Hematopoietic multipotent progenitor cell treated with erythropoietin and hydrocortisone succinate and interleukin-3 and kit ligand, for 4 days (in vitro differentiated cells): ENCODE measurements at regions not wholly inside any gene's neighbourhood (a gene's known extent, or its start where the extent isn't known, plus 50 kb on each side); places are given as distances from the start of the nearest gene placed in this dataset.

Experiments
- DNase-seq: peaks from one replicate; pipeline ENCODE4 v3.0.0-alpha.2; 2015

DNA sequence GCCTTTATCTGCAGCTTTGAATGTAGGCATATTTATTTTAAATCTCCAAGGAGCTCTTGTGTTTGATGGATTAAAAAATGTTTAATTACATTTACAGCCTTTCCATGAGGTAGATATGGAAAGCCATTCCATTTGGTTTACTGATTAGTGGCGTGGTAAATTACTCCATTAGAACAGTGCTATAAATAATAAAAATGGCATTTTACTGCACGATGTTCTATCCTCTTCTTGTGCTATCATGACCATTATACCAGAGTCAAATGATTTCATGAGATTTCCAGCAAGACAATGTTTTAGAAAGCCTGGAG, 250.9 kb upstream of the HTR2A start:
- no peak for DNase-seq

DNA sequence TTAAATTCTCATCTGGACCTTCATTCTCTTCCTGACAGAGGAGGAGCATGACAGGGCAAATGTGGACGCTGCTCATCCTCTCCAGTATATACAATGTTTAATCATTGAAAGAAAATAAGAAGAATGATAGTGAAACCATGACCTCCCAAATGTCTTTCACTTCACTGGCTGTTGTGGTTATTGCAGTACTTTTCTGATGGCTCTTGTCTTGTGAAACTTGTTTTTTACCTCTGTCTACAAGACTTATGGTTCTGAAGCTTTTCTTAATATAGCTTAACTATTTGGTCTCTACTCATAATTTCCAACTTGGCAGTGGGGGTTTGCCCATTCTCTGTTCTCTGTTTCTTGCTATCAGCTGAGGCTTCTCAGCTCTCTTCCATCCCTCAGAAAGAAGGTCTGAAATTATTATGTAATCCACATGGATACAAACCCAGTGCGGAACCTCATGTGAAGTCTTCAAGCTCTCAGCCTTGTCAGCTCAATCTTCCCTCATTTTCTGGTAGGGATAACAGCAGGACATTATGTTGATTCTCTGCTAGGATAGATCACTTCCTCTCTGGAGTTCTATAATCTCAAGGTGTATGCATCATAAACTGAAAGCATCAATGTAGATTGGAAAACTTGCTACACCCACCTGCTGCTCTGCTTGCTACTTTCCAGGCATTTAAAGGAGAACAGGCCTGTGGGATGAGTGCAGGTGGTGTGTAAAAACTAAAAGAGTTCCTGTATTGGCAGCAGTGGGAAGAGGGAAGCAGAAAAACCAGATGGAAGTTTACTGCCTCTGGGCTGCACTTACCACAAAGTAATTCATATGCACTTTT, 250.3 kb upstream of the HTR2A start:
- DNase-seq, result no peak

DNA sequence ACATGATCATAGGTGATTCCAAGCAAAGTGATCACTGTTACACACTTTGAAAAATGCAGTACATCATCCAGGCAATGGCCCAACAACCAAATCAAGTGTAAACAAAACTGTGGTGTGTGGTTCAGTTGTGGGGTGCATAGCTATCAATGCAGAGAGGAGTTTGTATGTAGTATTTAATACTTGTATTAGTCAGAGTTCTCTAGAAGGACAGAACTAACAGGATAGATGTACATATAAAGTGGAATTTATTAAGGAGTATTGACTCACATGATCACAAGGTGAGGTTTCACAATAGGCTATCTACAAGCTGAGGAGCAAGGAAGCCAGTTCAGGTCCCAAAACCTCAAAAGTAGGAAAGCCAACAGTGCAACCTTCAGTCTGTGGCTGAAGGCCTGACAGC, 249.3 kb upstream of the HTR2A start:
- DNase-seq, result no peak

DNA sequence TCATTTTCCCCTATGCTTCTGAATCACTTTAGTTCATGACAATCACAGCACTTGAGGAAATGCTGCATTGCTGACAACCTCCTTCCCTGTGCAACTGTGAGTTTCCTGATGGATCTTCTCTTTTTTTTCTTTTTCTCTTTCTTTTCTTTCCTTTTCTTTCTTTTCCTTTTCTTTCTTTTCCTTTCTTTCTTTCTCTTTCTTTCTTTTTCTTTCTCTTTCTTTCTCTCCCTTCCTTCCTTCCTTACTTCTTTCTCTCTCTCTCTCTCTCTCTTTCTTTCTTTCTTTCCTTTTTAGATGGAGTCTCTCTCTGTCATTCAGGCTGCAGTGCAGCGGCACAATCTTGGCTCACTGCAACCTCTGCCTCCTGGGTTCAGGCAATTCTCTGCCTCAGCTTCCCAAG, 247.9 kb upstream of the HTR2A start:
- DNase-seq, result no peak

DNA sequence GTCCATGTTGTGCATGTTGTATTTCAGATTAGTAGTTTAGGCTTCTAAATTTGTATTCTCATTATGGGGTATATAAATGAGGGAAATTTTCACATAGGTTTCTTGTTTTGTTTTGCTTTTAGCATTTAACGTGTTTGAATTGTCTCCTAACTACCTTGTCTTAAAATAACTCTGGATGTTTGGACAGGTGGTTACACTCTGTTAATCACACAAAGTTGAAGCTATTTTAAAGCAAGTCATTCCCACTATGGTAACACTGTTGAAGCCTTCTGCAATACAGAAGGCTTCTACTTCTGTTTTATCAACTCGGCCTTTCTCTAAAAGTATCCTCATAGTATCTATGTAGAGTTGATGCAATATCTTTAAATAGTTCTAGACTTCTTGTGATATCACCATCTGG, 245.3 kb upstream of the HTR2A start:
- DNase-seq, result no peak

DNA sequence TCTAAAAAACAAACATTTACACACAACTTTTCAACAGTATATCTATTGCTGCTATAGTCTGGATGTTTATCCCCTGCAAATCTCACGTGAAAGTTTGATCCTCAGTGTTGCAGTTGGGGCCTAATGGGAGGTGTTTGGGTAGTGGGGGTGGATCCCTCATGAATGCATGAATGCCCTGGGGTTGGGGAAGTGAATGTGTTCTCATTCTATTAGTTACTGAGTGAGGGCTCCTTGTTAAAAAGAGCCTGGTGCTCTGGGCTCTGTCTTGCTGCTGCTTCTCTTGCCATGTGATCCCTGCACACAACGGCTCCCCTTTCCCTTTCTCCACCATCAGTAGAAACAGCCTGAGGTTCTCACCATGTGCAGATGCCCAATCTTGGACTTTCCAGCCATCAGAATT, 242.7 kb upstream of the HTR2A start:
- no peak for DNase-seq

DNA sequence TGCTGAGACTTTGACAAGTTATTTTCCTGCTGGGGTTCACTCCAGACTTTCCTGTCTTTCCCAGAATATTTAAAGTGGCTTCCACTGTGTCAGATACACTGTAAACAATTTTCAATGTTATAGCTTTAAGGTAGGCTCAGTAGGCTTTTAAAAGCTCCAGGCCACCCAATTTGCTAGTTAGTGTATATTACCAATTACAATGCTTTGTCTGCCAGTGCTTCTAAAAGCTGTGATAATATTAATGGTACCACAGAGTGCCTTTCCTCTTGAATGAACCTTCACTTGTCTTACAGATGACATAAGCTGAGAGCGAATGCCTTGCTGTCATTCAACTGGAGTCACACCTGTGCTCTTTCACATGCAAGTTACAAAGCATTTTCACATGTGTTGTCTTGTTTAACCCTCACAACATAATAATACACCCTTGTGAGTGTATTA, 239.7 kb upstream of the HTR2A start:
- no peak for DNase-seq

DNA sequence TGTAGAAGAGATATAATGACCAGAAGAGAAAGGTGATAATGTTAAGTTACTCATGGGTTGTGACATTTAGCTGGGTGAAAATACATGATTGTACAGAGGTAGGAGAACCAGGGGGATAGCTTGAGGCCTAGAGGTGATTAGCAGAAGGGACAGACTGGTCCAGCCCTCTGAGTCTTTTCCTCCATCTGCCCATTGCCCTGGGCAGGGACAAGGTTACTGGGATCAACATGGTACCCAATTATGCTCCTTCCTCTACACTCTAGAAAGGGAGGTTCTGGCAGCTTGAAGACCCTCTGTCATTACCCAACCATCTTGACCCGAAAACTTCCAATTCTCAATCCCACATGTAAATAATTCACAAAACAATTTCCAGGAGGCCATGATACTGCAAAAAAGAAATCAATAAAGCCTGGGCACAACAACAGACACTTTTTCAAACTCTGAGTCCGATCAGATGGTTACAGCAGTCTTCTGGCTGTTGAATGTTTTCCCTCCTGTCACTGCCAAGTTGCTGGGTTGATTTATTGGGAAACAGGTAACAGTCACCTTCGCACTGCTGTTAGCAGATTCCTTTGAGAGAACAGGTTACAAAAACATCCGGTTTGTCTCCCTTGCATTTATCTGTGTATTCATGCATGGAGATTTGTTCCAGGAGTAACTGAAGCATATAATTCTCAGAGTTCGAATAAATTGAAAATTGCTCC, 239.1 kb upstream of the HTR2A start:
- DNase-seq, result no peak

DNA sequence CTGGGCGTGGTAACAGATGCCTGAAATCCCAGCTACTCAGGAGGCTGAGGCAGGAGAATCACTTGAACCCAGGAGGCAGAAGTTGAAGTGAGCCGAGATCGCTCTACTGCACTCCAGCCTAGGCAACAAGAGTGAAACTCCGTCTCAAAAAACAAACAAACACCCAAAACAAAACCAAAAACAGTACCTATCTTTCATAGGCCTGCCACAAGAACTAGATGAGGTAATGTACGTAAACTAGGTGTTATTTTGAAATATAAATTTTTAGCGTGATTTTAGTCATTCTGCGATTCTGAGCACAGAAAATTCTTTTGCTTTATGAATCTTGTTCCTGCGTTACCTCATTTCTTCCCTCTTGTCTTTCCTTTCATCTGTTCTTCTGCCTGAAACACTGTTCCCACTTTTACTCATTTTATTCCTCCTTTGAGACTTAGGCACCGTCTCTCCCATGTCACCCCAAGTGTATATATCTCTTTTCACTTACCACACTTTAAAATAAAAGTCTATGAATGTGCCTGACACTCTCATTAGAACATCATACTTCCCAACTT, 238.2 kb upstream of the HTR2A start:
- no peak for DNase-seq

DNA sequence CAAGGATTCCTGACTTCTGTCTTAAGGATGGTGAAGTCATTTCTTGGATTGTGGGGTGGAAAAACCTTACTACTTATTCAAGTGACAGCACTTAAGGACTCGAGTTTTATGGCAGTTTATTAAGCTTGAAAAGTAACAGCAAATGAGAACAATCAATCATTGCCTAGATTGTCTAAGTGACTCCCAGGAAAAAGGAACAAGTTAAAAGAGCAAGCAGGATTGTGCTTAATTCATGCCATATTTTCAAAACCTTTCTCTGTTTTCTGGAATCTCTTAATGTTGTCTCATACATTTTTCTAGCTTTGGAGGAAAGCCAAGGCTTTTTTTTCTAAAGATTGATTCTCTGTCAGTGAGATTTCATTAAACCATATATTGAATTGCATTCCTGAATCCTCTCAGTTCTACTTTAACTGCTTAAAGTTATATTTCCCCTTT, 236.2 kb upstream of the HTR2A start:
- no peak for DNase-seq

DNA sequence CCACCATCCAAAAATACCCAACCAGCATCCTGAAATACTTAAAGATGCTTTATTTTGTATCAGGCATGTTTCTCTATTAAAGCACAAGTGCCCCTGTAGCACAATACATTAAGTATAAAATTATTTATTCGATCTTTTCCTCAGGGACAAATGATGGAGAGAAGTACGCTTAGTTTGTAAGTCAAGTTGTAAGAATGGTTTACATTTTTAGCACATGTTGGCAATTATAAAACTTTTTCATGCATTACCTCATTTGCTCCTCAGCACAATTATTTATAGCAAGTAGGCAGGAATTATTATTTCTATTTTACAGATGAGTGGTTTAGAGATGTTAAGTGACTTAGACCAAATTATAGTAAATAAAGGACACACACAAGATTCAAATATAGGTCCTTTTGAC, 232.6 kb upstream of the HTR2A start:
- no peak for DNase-seq

DNA sequence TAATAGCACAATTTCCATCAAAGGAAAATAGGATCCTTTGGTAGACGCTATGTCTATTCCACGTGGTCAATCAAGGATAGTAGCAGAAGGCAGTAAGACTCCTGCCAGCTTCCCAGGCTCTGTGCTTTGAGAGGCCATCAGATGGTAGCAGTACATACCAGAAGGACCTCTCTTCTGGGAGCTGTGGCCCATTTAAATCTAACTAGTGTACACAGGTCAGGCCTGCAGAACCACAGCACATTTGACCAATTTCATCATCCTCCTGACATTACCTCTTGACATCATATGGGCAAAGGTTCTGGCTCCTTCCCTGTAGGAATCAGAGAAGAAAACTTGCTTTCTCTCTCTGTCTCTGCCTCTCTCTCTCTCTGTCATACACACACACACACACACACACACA, 229.6 kb upstream of the HTR2A start:
- DNase-seq, result peak; percentile 22

DNA sequence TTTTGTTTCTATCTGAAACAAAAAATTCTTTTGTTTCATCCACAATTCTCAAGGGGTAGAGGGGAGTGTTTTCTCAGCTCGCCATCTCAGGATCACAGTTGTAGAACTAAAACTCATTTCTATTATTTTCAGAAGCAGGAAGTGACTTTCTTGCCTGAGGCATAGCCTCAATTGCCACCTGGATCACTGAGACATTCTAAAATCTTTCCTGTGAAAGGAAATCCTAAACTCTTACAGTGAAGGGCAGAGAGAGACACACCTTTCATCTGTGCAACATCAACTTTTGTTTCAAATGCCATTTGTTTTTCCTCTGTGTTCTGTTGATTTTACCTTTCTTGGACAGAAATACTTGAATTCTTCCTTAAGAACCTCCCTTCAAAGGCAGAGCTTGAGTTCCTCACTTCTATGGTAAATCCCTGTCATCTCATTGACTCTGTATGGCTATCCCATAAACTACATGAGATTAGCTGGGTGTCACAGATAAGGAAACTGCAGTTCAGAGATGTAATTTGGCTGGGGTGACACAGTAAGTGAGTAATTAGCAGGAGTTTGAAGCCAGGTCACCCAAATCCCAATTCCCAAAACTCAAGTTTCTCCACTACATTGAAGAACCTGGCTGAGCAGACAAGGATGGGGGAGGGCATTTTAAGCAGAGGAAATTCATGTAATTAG, 224.4 kb upstream of the HTR2A start:
- DNase-seq, result no peak

DNA sequence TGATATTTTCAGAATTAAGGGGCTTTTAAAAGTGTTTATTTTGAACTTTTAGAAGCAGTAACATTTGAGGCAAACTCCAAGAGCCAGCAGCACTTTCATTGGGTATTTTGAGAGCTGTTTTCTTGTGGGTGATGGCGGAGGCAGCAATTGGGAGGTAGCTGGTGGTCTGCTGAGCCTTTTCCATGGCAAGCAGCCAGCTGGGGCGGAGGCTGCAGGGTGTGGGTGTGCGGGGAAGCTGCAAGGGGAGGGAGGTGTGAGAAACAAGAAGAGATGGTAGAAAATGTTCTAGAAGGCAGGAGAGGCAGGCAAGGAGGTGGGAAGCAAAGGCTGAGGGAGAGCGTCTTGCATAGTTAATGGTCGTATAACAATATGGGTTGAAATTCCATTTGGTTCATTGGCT, 223.4 kb upstream of the HTR2A start:
- no peak for DNase-seq

DNA sequence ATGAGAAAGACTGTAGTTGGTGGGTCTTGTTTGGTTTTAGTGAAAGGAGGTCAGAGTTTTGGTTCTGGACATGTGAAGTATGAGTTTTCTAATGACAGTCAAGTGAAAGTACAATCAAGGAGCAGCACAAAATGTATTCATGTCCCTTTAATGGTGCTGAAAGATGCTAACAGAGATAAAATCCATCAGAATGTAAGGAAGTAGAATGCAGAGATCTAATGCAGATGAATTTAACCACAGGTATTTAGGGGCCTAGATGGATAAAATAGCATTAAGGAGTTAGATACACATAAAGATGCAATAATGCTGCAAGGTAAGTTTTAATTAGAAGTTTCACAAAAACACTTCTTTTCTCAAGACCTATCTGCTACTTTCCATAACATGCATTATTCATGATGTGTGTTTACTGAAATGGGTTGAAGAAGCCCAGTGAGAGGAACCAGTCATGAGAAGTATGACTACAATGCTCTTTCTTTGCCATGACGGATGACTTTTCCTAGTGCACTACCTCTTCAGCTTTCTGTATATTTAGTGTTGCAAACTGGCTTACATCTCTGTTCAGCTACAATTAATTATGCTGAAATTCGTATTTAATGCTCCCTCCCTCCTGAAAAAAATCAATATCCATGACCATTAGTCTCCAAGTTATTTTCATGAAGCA, 222.9 kb upstream of the HTR2A start:
- no peak for DNase-seq

DNA sequence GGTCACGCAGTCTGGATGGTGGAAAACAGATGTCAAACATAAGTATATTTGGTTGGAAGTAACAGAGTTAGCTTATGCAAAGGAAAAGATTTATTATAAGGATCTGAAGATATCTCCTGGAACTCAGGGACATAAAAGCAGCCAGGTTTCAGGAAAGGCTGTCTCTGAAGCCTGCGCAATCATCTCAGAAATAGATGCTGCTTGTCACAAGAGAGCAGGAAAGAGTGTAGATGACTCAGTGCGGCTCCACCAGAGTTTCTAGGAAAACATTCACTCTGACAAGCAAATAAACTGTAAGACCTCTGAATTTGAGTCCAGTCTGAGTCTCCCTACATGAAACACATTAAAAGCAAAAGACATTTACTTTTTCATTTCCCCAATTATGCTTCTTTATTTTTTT, 220.4 kb upstream of the HTR2A start:
- DNase-seq, result peak; percentile 41

DNA sequence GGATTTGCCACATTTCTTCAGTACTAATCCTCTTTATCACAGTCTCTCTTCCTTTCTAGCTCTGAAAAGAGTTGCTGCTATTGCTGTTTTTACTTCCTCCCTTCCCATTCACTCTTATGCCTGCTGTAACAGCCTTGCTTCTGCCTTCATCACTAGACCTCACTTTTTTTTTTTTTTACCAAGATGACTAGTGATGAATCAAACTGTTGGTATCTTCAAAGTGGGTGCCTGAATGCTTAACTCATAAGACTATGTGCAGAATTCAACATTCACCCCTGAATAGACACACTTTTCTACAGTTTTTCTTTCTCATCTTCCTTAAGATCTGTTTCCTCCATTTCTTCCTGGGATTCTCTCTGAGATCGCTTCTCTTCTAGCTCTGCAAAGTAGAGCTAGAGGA, 217.2 kb upstream of the HTR2A start:
- no peak for DNase-seq

DNA sequence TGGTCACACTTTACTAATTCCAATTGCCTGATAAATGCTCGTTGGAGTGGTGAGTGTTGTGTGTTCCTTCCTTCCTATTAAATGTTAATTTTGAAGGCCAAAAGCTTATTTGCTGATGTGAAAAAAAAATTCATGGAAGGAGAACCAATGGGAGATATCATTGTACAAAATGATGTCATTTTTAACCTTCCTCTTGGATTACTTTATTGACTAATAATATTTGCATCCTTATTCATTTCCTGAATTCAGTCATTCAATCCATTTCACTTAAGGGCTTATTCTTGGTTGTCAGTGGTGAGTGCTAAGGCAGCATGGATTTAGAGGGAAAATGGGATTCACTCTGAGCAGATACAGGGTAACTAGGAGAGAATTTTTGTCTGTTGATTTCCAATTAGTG, 216.0 kb upstream of the HTR2A start:
- no peak for DNase-seq

DNA sequence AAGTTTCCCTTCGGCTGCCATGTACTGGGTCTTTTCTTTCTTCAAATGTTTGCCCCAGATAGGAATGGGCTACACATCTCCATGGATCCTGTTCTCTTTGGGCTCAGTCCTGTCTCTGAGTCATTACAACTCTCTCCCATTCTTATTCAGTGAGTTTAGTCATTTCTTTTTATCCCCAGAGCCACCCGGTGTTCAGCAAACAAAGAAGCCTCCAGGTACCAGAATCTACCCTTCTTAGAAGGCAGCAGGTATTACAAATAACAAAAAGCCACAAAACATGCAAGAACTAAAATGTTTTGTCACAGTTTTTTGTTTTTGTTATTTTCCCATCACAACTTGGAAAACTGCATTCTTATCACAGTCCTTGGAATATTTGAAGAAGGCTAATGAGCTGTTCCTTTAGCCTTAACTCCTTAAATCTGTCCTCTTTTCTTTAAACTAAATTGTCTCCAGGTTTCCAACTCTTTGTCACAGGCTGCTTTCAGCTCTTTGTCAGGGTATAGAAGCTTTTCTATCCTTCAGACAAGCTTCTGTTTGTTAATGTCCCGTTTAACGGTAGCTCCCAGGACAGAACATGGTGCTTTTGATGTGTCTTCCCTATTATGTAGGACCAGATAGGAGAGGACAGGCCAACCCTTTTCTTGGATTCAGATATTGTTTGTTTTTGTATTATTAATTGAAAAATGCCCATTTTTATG, 215.5 kb upstream of the HTR2A start:
- DNase-seq, result no peak

DNA sequence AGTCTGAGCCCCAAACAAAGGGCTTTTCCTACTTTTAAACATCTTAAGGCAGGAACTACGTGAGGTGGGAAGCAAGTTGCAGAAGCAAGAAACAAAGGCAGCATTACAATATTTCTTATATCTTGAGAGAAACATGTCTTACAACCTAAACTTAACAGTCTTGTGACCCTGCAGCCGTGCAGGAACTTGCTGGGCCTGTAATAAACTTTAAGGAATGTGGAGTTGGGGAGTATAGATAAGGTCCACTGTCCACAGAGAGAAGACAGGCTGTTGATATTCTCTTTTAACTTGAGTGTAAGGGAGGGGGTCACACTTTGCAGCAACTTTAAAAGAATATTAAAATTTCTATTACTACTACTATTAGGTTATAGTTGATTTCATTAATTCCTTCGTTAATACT, 214.6 kb upstream of the HTR2A start:
- no peak for DNase-seq

DNA sequence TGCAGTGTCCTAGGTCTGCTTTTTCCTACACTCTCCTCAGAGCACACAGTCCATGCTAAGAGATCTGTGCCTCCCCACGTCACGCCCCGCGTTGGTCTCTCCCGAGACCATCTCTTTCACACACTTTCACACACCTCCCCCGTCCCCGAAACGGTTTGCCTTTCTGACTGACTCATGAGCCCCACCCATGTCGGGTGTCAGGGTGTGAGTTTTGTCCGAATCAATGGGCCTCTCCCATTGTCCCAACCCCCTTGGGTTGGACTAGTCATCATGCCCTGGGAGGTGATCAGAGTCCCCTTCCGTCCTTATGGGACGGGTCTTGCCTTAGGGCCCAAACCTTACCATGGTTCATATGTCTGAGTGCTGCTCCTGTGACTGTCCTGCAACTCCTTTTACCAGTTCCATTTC, 214.0 kb upstream of the HTR2A start:
- no peak for DNase-seq

DNA sequence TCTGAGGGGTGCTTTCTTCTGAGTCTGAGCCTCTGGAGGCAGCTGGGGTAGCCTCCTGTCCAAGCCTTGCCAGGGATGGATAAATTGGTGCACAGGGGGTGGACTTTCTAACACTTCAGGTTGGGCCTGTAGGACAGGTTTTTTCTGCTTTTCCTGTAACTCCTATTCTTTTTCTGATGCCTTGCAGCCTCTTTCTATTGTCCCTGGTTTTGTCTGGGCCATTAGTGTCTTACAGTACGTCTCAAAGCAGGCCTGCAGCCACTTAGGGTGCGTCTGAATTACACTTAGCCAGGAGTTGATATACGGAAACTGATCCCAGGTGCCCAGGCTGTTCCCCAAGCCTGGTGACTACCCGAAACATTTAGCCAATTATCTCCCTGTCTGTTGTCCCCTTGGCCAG, 213.3 kb upstream of the HTR2A start:
- no peak for DNase-seq

DNA sequence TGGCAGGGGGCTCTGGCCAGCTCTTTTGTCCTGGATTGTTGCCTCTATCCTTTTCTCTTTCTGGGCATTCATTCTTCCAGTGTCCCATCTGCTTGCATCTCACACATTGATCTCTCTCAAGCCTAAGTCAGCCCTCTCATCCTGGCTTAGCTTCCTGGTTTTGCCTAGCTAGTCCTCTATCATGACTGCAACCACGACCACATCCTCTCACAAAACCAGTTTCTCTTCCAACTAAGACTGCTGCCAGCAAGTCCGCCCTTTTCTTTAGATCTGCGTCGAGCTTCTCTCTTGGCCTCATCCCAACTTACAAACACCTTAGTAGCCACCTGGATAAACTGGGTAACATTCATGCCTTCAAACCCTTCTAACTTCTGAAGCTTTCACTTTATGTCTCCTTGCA, 212.2 kb upstream of the HTR2A start:
- peak; percentile 63 for DNase-seq
